ENCODE measurements at regions not wholly inside any gene's neighbourhood (a gene's known extent, or its start where the extent isn't known, plus 50 kb on each side); places are given as distances from the start of the nearest gene placed in this dataset.

DNA sequence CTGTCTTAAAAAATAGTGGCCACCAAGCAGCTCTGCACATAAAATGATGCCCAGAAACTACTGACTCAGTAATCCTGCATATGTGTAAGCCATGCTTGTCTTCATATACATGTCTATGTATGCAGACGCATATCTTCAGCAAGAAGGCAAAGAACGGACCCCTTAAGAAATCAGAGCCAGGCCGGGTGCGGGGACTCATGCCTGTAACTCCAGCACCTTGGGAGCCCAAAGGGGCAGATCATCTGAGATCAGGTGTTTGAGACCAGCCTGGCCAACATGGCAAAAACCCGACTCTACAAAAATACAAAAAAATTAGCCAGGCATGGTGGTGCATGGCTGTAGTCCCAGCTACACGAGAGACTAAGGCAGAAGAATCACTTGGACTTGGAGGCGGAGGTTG lies 295.0 kb downstream of the TCERG1L start:
- TF ChIP-seq, protein P1, sequence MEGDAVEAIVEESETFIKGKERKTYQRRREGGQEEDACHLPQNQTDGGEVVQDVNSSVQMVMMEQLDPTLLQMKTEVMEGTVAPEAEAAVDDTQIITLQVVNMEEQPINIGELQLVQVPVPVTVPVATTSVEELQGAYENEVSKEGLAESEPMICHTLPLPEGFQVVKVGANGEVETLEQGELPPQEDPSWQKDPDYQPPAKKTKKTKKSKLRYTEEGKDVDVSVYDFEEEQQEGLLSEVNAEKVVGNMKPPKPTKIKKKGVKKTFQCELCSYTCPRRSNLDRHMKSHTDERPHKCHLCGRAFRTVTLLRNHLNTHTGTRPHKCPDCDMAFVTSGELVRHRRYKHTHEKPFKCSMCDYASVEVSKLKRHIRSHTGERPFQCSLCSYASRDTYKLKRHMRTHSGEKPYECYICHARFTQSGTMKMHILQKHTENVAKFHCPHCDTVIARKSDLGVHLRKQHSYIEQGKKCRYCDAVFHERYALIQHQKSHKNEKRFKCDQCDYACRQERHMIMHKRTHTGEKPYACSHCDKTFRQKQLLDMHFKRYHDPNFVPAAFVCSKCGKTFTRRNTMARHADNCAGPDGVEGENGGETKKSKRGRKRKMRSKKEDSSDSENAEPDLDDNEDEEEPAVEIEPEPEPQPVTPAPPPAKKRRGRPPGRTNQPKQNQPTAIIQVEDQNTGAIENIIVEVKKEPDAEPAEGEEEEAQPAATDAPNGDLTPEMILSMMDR (IDR thresholded peaks at IDR 0.05; ENCODE audit: extremely low read depth, insufficient read depth, missing control alignments): no peak
- DNase-seq (ENCODE audit: low spot score): no peak
- in situ Hi-C loops (cut with MboI; ENCODE audit: low pct_unique_long_range_greater_than_20kb, low sequenced_read_pairs, unreplicated experiment): no loop called here

GRCh38 chr10:131017566-131018285 lies 293.8 kb downstream of the TCERG1L start:
- TF ChIP-seq, protein P1 (IDR thresholded peaks at IDR 0.05; ENCODE audit: extremely low read depth, insufficient read depth, missing control alignments): no peak
- in situ Hi-C loops (cut with MboI; ENCODE audit: low pct_unique_long_range_greater_than_20kb, low sequenced_read_pairs, unreplicated experiment): no loop called here

DNA sequence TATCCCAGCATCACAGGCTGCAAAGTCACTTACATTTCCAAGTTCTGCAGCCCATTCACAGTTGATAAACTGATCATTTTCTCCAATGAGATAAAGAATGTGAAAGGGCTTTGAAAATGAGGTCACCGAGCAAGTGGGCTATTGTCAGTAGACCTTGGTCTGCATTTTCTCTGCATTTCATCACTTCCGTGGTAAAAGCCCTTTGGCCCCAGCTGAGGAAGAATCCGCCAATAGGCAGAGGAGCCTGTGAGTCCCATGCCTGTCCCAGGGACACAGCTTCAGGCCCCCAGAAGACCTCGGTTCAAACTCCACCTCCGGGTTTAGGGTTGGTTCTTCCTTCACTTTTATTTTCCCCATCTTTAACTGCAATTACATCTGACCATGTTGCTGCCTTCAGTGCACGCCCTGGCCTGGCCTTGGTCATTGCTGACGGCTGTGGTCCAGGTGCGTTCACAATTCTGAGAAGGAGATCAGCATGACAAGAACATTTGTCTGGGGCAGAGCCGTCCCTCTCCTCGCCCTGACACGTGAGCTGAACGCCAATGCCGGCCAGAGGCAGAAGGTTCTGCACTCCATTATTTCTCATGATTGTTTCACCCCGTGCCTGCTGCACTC lies 292.5 kb downstream of the TCERG1L start:
- no peak for DNase-seq (ENCODE audit: low spot score)
- TF ChIP-seq, protein P1 (IDR thresholded peaks at IDR 0.05; ENCODE audit: extremely low read depth, insufficient read depth, missing control alignments): no peak

More at GRCh38 chr10:131017566-131018285, 293.8 kb downstream of the TCERG1L start:
- DNase-seq (ENCODE audit: low spot score): no peak

DNA sequence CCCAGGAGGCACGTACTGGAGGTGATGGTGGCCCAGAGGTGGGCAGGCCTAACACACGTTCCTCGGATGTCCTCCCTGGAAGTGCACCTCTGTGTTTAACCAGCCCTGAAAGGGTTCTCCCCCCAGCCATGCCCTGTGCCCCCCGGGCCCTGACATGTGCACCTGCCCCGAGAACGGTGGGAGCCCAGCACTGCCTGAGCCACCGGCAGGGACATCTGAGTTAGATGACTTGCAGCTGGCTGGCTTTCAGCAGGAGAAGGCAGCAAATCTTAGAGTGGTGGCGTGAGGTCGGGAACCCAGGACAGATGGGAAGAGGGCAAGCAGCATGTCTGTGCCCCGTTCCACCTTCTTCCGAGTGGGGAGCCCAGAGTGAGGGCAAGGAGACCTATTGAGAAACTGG lies 291.8 kb downstream of the TCERG1L start:
- in situ Hi-C loops (cut with MboI; ENCODE audit: low pct_unique_long_range_greater_than_20kb, low sequenced_read_pairs, unreplicated experiment): no loop called here
- DNase-seq (ENCODE audit: low spot score): peak; percentile 7
- TF ChIP-seq, protein P1 (IDR thresholded peaks at IDR 0.05; ENCODE audit: extremely low read depth, insufficient read depth, missing control alignments): no peak

More for the DNA sequence above, 292.5 kb downstream of the TCERG1L start:
- in situ Hi-C loops (cut with MboI; ENCODE audit: low pct_unique_long_range_greater_than_20kb, low sequenced_read_pairs, unreplicated experiment): no loop called here

GRCh38 chr10:131020775-131021174 lies 290.7 kb downstream of the TCERG1L start:
- TF ChIP-seq, protein P1 (IDR thresholded peaks at IDR 0.05; ENCODE audit: extremely low read depth, insufficient read depth, missing control alignments): no peak
- in situ Hi-C loops (cut with MboI; ENCODE audit: low pct_unique_long_range_greater_than_20kb, low sequenced_read_pairs, unreplicated experiment): no loop called here
- DNase-seq (ENCODE audit: low spot score): peak; percentile 4

GRCh38 chr10:131021246-131021895 lies 290.1 kb downstream of the TCERG1L start:
- in situ Hi-C loops (cut with MboI; ENCODE audit: low pct_unique_long_range_greater_than_20kb, low sequenced_read_pairs, unreplicated experiment): no loop called here
- TF ChIP-seq, protein P1 (IDR thresholded peaks at IDR 0.05; ENCODE audit: extremely low read depth, insufficient read depth, missing control alignments): no peak
- DNase-seq (ENCODE audit: low spot score): peak; percentile 7
